ENCODE measurements at regions not wholly inside any gene's neighbourhood (a gene's known extent, or its start where the extent isn't known, plus 50 kb on each side); places are given as distances from the start of the nearest gene placed in this dataset.
"Not testable (repeated sequence)": the region's sequence is repeated elsewhere in the genome, so short reads cannot be mapped to it uniquely, and the experiment has no call there.

DNA sequence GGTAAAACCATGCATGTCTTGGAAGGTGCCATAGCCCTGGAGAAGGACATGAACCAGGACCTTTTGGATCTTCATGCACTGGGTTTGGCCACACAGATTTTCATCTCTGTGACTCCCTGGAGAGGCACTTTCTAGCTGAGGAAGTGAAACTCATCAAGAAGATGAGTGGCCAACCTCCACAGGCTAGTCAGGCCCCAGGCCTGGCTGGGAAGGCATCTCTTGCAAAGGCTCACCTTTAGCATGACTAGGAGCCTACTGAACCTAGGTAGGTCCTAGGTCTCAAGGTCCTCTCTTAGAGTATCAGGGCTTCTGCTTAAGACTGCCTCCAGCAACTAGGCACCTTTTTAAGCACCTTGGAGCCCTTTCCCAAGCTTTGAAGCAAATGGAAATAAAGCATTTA, 1448.7 kb upstream of the ACO1 start:
- Mint-ChIP-seq H3K4me3 (no peak overlapping the region), H3K4me1 (no peaks in the 10 kb centered on the region), H3K27me3 (ENCODE audit: low read depth in 3 of 3) (no peaks in the 10 kb centered on the region), H3K27ac (no peak overlapping the region), H3K9me3 (peaks cover 3 to 37% (median 6%) of the 10 kb centered on the region in 6 donors), H3K36me3 (no peaks in the 10 kb centered on the region)
- no peak for DNase-seq

DNA sequence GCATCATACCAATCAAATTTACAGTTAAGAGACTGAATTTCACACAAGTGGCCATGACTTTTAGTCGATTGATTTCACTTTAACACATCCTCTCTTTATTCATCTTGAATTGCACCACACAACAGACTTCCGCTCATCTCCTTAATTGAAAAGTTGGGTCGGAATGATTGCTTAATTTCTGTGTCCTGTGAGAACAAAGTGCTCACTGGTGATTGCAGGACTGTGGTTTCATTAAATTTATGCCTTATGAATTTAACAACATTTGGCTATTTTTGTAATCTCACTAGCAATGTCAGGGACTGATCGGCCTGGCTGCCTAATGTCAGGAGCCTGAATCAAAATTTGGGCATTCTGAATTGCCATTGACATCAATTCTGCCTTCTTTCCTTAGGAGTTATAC, 1447.3 kb upstream of the ACO1 start:
- H3K27me3 Mint-ChIP-seq (ENCODE audit: low read depth in 3 of 3), result no peaks in the 10 kb centered on the region
- no peaks in the 10 kb centered on the region for H3K4me1 Mint-ChIP-seq
- H3K27ac Mint-ChIP-seq, result no peak overlapping the region
- H3K9me3 Mint-ChIP-seq, result peaks cover 3 to 41% (median 7%) of the 10 kb centered on the region in 6 donors
- H3K36me3 Mint-ChIP-seq, result no peaks in the 10 kb centered on the region
- DNase-seq, result no peak
- H3K4me3 Mint-ChIP-seq, result no peak overlapping the region

DNA sequence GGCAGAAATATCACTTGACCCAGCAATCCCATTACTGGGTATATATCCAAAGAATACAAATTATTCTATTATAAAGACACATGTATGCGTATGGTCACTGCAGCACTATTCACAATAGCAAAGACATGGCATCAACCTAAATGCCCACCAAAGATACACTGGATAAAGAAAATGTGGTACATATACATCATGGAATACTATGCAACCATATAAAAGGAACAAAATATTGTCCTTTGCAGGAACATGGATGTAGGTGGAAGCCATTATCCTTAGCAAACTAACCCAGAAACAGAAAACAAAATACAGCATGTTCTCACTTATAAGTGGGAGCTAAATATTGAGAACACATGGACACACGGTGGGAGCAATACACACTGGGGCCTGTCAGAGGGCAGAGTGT, 1441.6 kb upstream of the ACO1 start:
- not testable (repeated sequence) for H3K27me3 Mint-ChIP-seq (ENCODE audit: low read depth in 3 of 3); H3K4me3 Mint-ChIP-seq; DNase-seq; H3K4me1 Mint-ChIP-seq; H3K27ac Mint-ChIP-seq; H3K36me3 Mint-ChIP-seq
- peaks cover 7 to 27% (median 13%) of the 10 kb centered on the region in 6 donors for H3K9me3 Mint-ChIP-seq

DNA sequence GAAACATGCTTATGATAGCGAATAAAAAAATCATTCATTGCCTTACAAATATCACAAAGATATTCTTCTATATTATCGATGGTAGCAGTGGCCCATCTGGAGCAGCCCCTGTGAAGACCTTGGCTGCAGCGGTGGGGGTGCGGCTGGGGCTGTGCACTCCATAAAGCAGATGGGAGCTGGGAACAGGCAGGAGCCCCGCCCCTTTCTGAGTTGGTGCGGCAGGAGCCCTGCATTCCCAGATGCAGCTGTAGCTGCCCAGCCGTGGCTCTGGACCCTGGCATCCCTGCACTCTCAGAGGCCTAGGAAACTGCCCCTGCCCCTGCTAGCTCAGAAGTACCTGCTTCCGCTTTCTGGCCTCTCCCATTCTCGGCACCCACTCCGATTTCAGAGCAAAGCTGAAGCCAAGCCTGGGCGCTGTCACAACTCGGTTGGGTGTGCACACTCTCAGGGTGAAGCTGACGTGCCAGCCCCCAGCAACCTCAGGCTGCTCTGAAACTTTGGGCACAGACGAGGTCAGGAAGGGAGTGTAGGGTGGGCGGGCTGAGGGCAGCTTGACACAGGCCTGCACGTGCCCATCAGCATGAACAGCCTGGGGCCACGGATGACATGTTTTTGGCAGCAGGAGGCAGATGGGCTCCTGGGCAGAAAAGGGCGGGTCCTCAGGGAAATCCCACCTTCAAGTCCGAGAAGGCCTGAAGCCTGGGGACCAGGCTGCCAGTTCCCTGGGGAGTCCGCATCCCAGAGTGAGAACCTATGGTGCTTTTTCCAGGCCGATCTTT, 1440.8 kb upstream of the ACO1 start:
- H3K4me3 Mint-ChIP-seq, result no peak overlapping the region
- no peak for DNase-seq
- H3K4me1 Mint-ChIP-seq, result no peaks in the 10 kb centered on the region
- H3K36me3 Mint-ChIP-seq, result no peaks in the 10 kb centered on the region
- peaks cover 7 to 35% (median 15%) of the 10 kb centered on the region in 6 donors for H3K9me3 Mint-ChIP-seq
- peaks cover 0 to 3% (median 0%) of the 10 kb centered on the region in 3 donors for H3K27me3 Mint-ChIP-seq (ENCODE audit: low read depth in 3 of 3)
- H3K27ac Mint-ChIP-seq, result no peak overlapping the region

DNA sequence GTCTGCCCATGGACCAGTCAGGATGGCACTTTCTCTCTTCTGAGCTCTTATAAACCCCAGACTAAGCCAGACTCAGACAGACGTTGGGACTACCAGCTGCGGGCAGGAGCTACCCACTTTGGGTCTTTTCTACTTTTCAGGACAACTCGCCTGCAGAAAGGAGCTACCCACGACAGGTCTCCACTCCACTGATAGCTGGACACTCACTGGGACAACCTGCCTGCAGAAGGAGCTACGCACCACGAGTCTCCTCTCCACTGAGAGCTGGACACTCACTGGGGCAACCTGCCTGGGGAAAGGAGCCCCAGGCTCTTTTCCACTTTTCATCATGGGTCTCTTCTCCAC, 1440.2 kb upstream of the ACO1 start:
- no peak overlapping the region for H3K4me3 Mint-ChIP-seq
- H3K4me1 Mint-ChIP-seq, result no peaks in the 10 kb centered on the region
- no peak for DNase-seq
- no peak overlapping the region for H3K27ac Mint-ChIP-seq
- H3K9me3 Mint-ChIP-seq, result peaks cover 7 to 39% (median 17%) of the 10 kb centered on the region in 6 donors
- no peaks in the 10 kb centered on the region for H3K36me3 Mint-ChIP-seq
- H3K27me3 Mint-ChIP-seq (ENCODE audit: low read depth in 3 of 3), result peaks cover 0 to 3% (median under 1%) of the 10 kb centered on the region in 3 donors

DNA sequence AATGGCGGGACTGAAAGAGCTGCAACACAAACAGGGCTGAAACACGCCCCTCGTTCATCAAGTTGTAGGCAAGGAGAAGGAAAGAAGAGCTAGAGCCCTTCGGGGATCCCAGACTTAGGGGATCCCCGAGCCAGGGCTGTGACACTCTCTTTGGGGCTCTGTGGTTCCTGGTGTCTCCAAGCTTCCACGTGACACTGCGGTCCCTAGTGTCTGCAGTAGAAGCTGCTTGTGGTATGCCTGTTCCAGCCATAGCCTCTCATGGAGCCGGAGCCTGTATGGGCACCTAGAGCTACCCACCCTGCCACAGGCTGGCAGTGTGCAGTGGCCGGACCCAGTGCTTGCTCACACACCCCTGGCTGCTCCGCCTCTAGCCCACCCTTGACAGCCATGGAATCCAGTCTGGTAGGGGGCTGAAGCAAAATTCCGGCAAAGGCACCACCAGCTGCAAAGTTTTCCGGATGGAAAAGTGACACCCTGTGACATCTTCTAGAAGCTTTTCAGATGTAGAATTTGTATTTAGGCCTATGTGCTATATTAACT, 1439.6 kb upstream of the ACO1 start:
- peaks cover 7 to 40% (median 18%) of the 10 kb centered on the region in 6 donors for H3K9me3 Mint-ChIP-seq
- no peak overlapping the region for H3K4me3 Mint-ChIP-seq
- H3K27me3 Mint-ChIP-seq (ENCODE audit: low read depth in 3 of 3), result peaks cover 0 to 3% (median 2%) of the 10 kb centered on the region in 3 donors
- no peaks in the 10 kb centered on the region for H3K36me3 Mint-ChIP-seq
- no peak overlapping the region for H3K27ac Mint-ChIP-seq
- H3K4me1 Mint-ChIP-seq, result no peaks in the 10 kb centered on the region
- no peak for DNase-seq

DNA sequence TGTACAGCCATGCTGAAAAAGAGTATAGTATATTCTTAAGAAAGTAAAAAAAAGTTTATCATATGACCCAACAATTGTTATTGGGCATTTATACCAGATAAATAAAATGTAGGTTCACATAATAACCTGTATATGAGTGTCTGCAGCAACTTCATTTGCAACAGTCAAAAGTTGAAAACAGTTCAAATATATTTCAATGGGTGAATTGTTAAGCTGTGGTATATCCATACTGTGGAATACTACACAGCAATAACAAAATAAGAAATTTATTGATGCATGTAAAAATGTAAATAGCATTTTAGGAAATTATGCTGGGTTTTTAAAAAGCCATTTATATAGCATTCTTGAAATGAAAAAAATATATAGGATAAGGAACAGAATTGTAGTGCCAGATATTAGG, 1420.1 kb upstream of the ACO1 start:
- H3K27me3 Mint-ChIP-seq (ENCODE audit: low read depth in 3 of 3), result peaks cover 0 to 2% (median 1%) of the 10 kb centered on the region in 3 donors
- H3K9me3 Mint-ChIP-seq, result peaks cover 2 to 37% (median 16%) of the 10 kb centered on the region in 6 donors
- H3K36me3 Mint-ChIP-seq, result no peaks in the 10 kb centered on the region
- DNase-seq, result no peak
- H3K4me3 Mint-ChIP-seq, result no peak overlapping the region
- no peaks in the 10 kb centered on the region for H3K4me1 Mint-ChIP-seq
- H3K27ac Mint-ChIP-seq, result no peak overlapping the region

DNA sequence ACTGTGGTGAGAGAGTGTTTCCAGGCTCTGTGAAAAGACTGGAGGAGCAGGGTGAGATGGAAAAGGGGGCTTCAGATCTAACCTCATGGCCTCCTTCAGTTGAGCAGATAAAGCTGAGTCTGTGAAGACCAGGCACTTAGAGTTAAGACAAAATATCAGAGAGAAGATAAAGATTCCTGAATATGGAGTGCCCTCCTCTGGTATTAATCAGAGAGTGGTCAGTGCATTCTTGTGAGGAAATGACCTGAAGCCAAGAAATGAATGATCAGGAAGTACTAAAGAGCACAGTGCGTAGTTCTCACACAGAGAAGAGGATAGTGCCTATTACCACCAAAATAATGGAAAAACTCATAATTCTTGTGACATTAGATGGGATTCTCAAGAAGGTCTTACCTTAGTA, 1417.0 kb upstream of the ACO1 start:
- no peaks in the 10 kb centered on the region for H3K4me1 Mint-ChIP-seq
- H3K36me3 Mint-ChIP-seq, result no peaks in the 10 kb centered on the region
- H3K9me3 Mint-ChIP-seq, result peaks cover 0 to 21% (median 7%) of the 10 kb centered on the region in 6 donors
- H3K4me3 Mint-ChIP-seq, result no peak overlapping the region
- no peak for DNase-seq
- H3K27ac Mint-ChIP-seq, result no peak overlapping the region
- H3K27me3 Mint-ChIP-seq (ENCODE audit: low read depth in 3 of 3), result peaks cover 0 to 2% (median 0%) of the 10 kb centered on the region in 3 donors

DNA sequence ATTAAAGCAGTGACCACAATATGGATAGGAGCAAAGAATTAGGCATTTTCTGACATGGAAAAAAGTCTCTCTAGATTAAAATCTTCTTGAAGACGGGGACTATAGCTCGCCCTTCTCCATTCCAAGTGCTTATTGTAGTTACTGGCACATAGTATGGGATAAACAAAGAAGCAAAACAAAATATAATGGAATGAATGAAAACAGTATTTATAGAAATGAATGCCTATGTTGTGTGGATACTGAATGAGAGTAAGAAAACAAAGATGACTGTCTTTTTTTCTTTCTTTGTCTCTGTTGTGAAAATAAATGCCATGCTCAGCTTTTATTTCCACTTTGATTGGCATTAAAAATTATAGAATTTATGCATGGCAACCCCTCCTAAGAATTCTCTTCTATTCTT, 1414.3 kb upstream of the ACO1 start:
- no peak for DNase-seq
- Mint-ChIP-seq H3K36me3 (no peaks in the 10 kb centered on the region), H3K4me3 (no peak overlapping the region), H3K27me3 (ENCODE audit: low read depth in 3 of 3) (peaks cover 0 to 2% (median 0%) of the 10 kb centered on the region in 3 donors), H3K4me1 (no peaks in the 10 kb centered on the region), H3K9me3 (peaks cover 0 to 13% (median 6%) of the 10 kb centered on the region in 6 donors), H3K27ac (no peak overlapping the region)

DNA sequence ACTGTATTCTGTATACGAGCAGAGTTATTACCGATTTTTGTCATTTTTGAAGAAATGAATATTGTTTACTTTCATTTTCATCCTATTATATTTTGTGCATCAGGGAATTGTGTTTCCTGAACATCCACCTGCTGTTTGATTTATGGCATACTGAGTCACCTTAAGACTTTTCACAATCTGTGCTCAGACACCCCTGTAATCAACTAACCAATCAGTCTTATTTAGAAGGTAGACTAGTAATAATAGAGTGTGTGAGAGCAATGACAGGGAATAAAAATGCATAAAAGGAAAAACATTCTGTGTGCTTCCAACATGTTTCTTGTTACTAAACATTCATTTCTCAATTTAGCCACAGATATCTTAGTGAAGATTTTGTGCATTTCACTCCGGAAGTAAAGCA, 1413.6 kb upstream of the ACO1 start:
- Mint-ChIP-seq H3K36me3 (no peaks in the 10 kb centered on the region), H3K4me3 (no peak overlapping the region), H3K27me3 (ENCODE audit: low read depth in 3 of 3) (peaks cover 0 to 2% (median 0%) of the 10 kb centered on the region in 3 donors), H3K4me1 (no peaks in the 10 kb centered on the region), H3K27ac (no peak overlapping the region), H3K9me3 (peaks cover 1 to 15% (median 6%) of the 10 kb centered on the region in 6 donors)
- no peak for DNase-seq

DNA sequence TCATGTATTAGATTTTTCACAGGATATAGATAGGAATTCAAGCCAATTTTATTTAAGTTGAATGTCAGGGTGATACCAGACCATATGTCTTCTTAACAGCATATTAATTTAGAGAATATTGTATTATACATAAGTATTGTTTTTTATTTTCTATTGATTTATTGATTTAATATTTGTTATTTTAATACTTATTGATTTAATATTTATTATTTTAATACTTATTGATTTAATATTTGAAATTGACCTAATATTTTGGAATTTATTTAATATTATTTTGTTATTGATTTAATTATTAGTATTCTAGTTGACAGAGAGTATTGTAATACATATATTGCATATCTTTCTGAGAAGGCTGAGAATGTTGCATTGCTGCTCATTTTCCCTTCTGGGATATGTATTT, 1411.8 kb upstream of the ACO1 start:
- H3K4me3 Mint-ChIP-seq, result no peak overlapping the region
- no peak for DNase-seq

DNA sequence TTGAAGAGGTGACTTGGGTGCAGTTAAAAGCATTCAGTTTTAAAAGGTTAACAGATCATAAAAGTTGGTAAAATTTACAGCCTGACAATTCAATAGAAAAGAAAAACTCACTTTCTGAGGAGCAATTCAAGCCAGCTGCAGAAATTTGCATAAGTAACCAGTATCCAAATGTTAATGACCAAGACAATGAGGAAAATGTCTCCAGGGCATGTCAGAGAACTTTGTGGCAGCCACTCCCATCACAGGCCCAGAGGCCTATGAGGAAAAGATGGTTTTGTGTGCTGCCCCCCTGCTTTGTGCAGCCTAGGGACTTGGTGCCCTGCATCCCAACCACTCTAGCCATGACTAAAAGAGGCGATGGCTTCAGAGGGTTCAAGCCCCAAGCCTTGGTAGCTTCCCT, 1406.5 kb upstream of the ACO1 start:
- Mint-ChIP-seq H3K9me3 (peaks cover 9 to 32% (median 28%) of the 10 kb centered on the region in 6 donors), H3K36me3 (no peaks in the 10 kb centered on the region), H3K4me3 (no peak overlapping the region), H3K27me3 (ENCODE audit: low read depth in 3 of 3) (peaks cover 0 to 2% (median 0%) of the 10 kb centered on the region in 3 donors), H3K27ac (no peak overlapping the region), H3K4me1 (no peaks in the 10 kb centered on the region)
- no peak for DNase-seq

More for the DNA sequence above, 1411.8 kb upstream of the ACO1 start:
- H3K4me1 Mint-ChIP-seq, result no peaks in the 10 kb centered on the region
- no peak overlapping the region for H3K27ac Mint-ChIP-seq
- H3K36me3 Mint-ChIP-seq, result no peaks in the 10 kb centered on the region
- H3K27me3 Mint-ChIP-seq (ENCODE audit: low read depth in 3 of 3), result no peaks in the 10 kb centered on the region
- H3K9me3 Mint-ChIP-seq, result peaks cover 3 to 18% (median 7%) of the 10 kb centered on the region in 6 donors

DNA sequence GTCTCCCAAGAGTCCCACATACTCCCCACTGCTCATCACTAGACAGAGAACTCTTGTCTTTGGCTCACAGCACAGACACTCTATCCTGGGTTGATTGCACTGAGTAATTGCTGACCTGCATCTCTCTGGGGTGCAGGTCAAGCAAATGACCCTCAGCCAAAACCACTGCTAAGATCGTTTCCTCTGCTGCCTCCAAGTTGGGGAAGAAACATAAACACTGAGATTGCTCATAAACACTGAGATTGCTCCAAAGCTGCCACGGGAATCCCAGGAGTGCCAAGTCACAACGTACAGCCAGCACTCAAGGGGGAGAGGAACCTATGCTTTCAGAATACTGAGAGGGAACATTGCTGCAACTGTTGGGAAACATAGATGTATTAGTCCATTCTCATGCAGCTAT, 1402.1 kb upstream of the ACO1 start:
- Mint-ChIP-seq H3K4me1 (no peaks in the 10 kb centered on the region), H3K27ac (no peak overlapping the region), H3K36me3 (no peaks in the 10 kb centered on the region), H3K4me3 (no peak overlapping the region), H3K9me3 (peaks cover 15 to 52% (median 36%) of the 10 kb centered on the region in 6 donors), H3K27me3 (ENCODE audit: low read depth in 3 of 3) (peaks cover 0 to 2% (median 1%) of the 10 kb centered on the region in 3 donors)
- DNase-seq, result no peak

DNA sequence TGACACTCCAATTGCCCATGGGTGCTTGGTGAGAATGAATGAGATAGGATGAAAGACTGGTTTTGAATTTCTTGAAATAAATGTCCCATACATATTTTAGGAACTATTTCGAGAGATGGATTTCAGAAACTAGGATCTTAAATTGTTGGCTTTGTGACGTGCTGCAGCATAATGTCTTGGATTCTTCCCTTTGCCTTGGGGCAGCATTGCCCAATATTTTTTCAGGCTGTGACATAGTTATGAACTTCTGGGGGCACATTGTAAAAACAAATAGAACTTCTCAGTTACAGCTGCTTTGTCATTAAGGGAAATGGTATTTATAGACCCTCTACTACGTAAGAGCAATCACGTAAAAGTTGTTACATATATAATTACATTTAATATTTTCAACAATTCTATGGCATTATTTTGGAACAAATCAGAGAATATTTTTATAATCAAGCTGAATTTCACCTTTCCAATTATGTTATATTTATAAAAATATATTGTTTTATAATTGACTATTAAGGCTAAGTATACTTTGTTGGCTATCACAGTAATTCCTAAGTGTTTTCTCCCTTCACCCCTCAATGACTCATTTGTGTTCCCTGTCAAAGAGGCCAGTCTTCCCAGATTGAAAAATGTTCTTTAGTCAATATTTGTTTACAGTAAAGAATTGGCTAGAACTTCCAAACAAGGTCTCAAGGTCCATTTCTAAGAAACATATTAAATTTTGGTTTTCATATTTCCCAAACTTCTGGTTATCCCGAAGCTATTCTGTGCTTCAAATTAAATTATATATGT, 1388.3 kb upstream of the ACO1 start:
- H3K4me1 Mint-ChIP-seq, result no peaks in the 10 kb centered on the region
- H3K27ac Mint-ChIP-seq, result no peak overlapping the region
- peaks cover 0 to 1% (median 0%) of the 10 kb centered on the region in 3 donors for H3K27me3 Mint-ChIP-seq (ENCODE audit: low read depth in 3 of 3)
- DNase-seq, result no peak
- H3K9me3 Mint-ChIP-seq, result peaks cover 3 to 23% (median 9%) of the 10 kb centered on the region in 6 donors
- no peak overlapping the region for H3K4me3 Mint-ChIP-seq
- H3K36me3 Mint-ChIP-seq, result no peaks in the 10 kb centered on the region
